ENCODE measurements at regions not wholly inside any gene's neighbourhood (a gene's known extent, or its start where the extent isn't known, plus 50 kb on each side); places are given as distances from the start of the nearest gene placed in this dataset. TPM values are rescaled to one million over a fixed set of nuclear protein-coding genes. Genes with fewer than 3 reads are reported as not detected.
"Not testable (repeated sequence)": the region's sequence is repeated elsewhere in the genome, so short reads cannot be mapped to it uniquely, and the experiment has no call there.

DNA sequence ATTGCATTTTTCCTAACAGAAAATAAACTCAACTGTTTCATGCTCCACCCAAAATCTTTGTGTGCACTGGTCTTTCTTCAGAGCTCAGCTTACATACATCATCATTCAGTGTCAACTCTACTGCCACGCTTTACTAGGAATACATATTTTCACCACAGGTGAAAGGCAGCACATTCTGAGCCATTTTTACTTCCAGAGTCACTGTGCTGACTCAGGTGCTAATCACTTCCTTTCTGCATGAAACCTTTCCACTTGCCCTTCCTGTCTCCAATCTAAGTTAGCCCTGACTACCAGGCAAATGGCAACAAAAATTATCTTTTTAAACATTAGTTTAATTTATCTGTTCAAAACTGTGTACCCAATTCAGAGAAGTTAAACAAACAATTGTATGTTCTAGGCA, 1041.0 kb downstream of the PRIM2 start:
- H3K4me1 ChIP-seq (ENCODE audit: insufficient read depth, low read length); H3K4me3 ChIP-seq (ENCODE audit: insufficient read depth, low read length); H3K36me3 ChIP-seq (ENCODE audit: insufficient read depth, low read length); H3K9me3 ChIP-seq (ENCODE audit: low read depth, low read length); H3K27ac ChIP-seq (ENCODE audit: low read depth, low read length); H3K79me2 ChIP-seq (ENCODE audit: insufficient read depth, low read length); H4K20me1 ChIP-seq (ENCODE audit: insufficient read depth, low read length); H3K27me3 ChIP-seq (ENCODE audit: insufficient read depth, low read length); H2AFZ ChIP-seq (ENCODE audit: low read length); DNase-seq (ENCODE audit: insufficient read length, low spot score, missing footprints); H3K4me2 ChIP-seq (ENCODE audit: insufficient read depth, low read length): not testable (repeated sequence)

GRCh38 chr6:58365856-58366255, 1048.4 kb downstream of the PRIM2 start:
- H3K79me2 ChIP-seq (ENCODE audit: insufficient read depth, low read length); H3K27me3 ChIP-seq (ENCODE audit: insufficient read depth, low read length); H3K36me3 ChIP-seq (ENCODE audit: insufficient read depth, low read length); H2AFZ ChIP-seq (ENCODE audit: low read length); H4K20me1 ChIP-seq (ENCODE audit: insufficient read depth, low read length); H3K4me1 ChIP-seq (ENCODE audit: insufficient read depth, low read length); DNase-seq (ENCODE audit: insufficient read length, low spot score, missing footprints); H3K4me3 ChIP-seq (ENCODE audit: insufficient read depth, low read length); H3K4me2 ChIP-seq (ENCODE audit: insufficient read depth, low read length); H3K9me3 ChIP-seq (ENCODE audit: low read depth, low read length); H3K27ac ChIP-seq (ENCODE audit: low read depth, low read length): not testable (repeated sequence)

DNA sequence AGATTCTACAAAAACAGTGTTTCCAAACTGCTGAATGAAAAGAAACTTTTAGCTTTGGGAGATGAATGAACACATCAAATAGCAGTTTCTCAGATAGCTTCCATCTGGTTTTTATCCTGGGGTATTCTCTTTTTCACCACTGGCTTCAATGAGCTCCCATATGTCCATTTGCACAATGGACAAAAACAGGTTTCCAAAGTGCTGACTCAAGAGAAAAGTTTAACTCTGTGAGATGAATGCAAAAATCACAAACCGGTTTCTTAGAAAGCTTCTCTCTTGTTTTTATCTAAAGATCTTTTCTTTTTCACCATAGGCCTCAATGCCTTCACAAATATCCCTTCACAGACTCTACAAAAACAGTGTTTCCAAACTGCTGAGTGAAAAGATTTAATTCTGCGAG, 1089.2 kb downstream of the PRIM2 start:
- not testable (repeated sequence) for H3K36me3 ChIP-seq (ENCODE audit: insufficient read depth, low read length); H2AFZ ChIP-seq (ENCODE audit: low read length); H3K4me1 ChIP-seq (ENCODE audit: insufficient read depth, low read length); H3K4me3 ChIP-seq (ENCODE audit: insufficient read depth, low read length); H4K20me1 ChIP-seq (ENCODE audit: insufficient read depth, low read length); H3K27me3 ChIP-seq (ENCODE audit: insufficient read depth, low read length); H3K9me3 ChIP-seq (ENCODE audit: low read depth, low read length); DNase-seq (ENCODE audit: insufficient read length, low spot score, missing footprints); H3K79me2 ChIP-seq (ENCODE audit: insufficient read depth, low read length); H3K4me2 ChIP-seq (ENCODE audit: insufficient read depth, low read length); H3K27ac ChIP-seq (ENCODE audit: low read depth, low read length)

DNA sequence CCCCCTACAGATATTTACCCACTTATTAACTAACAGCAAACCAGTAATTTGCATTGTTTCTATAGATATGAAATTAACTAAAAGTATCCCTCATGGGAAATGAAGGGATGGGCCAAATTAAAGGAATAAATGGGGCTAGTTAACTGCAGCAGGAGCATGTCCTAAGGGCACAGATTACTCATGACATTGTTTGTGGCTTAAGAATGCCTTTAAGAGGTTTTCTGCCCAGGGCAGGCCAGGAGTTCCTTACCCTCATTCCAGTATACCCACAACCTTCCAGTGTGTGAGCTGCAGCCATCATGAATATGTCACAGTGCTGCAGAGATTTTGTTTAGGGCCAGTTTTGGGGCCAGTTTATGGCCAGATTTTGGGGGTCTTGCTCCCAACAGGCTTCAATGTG, 1101.9 kb downstream of the PRIM2 start:
- Histone ChIP-seq H2AFZ (ENCODE audit: low read length) (no peak overlapping the region), H3K27ac (ENCODE audit: low read depth, low read length) (no peak overlapping the region), H3K36me3 (ENCODE audit: insufficient read depth, low read length) (no peaks in the 10 kb centered on the region), H3K4me1 (ENCODE audit: insufficient read depth, low read length) (no peaks in the 10 kb centered on the region), H4K20me1 (ENCODE audit: insufficient read depth, low read length) (no peaks in the 10 kb centered on the region), H3K79me2 (ENCODE audit: insufficient read depth, low read length) (no peaks in the 10 kb centered on the region), H3K4me3 (ENCODE audit: insufficient read depth, low read length) (no peak overlapping the region), H3K9me3 (ENCODE audit: low read depth, low read length) (no peaks in the 10 kb centered on the region), H3K27me3 (ENCODE audit: insufficient read depth, low read length) (no peaks in the 10 kb centered on the region), H3K4me2 (ENCODE audit: insufficient read depth, low read length) (no peak overlapping the region)
- no peak for TF ChIP-seq CTCF (IDR thresholded peaks at IDR 0.05; ENCODE audit: extremely low read depth, low read depth, low read length)
- no peak for DNase-seq (ENCODE audit: insufficient read length, low spot score, missing footprints)

Small RNA genes in the stretch of these regions (small RNA-seq; reads per million reads assigned to genes)
- gene AL603755.1, result not detected

All from osteoblast (primary cell).